GM03348 (cell line): ENCODE measurements at regions not wholly inside any gene's neighbourhood (a gene's known extent, or its start where the extent isn't known, plus 50 kb on each side); places are given as distances from the start of the nearest gene placed in this dataset.

Experiments used
- DNase-seq: peaks from one replicate; pipeline ENCODE4 v3.0.0; 2012; ENCODE audit warnings: low spot score

DNA sequence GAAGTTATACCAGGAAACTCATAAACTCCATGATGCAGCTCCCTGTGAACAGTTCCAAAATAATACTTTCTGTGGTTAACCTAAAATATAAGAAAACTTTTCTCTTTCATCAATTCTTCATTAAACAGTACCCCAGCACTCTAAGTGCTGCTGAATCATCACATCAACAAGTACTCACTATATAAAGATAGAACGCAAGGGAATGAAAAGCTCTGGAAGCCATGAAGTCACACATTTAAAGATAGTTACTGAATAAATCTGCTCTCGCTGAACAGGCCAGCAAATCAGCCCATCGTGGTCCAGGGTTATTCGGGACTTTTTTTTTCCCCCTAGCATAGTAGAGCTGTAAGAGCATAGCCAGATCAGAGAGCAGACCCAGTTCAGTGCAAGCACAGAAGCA lies 254.3 kb downstream of the IPMK start:
- no peak for DNase-seq

DNA sequence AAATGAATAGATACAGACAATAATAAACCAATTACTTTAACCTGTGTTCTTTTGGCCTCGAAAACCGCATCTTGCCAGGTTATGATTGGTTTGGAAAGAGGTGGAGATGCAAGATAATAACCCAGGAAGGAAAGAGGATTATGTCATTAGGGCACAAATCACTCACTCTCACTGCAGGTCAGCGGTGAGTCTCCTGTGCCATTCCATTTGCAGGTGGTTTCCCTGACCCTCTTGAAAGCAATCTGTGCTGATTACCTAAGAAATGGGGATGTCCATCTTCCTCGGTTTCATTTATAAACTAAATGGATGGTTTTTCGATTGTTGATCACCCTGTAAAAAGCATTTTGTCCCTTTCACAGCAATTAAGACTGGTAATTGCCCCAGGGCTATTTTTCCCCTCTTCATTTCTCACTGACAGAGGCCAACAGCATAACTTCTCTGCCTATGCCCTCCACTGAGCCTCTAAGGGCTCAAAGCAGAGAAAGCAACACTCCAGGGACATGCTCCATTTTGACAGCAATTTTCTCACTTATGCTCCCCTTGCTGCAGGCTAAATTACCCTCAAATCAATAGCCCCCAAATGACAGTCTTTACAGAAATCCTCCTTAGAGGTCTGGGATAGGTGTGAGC lies 257.5 kb downstream of the IPMK start:
- no peak for DNase-seq

DNA sequence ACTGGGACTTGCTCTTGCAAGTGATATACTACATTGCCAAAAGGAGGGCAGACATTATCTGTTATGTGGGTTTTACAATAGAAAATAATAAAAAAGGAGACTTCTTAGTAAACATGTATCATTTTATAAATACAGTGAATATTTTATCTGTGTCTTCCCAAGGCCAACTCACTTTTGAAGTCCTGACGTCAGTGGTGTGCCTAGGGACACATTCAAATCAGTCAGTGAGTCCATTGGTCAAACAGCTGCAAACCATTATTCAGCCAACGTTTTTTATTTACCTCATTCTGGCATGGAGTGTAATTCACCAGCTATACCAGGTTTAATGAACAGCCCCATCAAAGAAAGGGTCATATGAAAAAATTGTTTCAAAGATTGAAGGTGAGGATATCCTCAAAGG lies 263.7 kb downstream of the IPMK start:
- DNase-seq = no peak

DNA sequence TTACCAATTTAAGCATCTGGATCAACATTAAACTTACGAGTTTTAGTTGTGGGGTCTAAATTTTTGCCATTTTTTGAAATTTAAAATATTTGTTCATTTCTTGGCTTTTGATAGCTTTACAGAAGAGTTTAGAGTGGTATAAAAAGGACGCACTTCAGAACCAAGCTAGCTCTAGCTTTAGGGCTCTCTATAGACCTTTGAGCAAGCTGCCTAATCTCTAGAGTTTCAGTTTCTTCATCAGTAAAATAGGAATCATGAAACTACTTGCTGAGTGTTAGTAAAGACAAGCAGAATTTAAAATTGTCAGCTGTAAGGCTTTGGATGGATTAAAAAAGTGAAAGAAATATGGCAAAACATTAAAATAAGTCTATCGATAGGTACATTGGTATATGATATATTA lies 266.5 kb downstream of the IPMK start:
- DNase-seq = no peak

DNA sequence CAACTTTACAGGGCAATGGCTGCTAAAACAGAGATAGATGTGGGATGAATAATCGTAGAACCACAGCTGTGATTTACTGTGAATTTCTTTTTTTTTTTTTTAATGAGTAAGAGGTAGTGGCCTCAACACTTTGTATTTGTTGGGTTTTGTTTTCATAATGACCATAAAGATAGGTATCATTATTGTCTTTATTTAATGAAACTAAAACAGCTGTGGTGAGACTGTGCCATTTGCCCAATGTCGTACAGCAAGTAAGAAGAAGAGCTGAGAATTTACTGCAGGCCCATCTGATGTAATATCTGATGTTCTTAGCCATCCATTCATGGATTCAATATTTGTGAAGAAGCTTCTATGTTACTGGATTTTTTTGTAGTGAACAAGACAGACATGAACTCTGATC lies 271.2 kb downstream of the IPMK start:
- no peak for DNase-seq

DNA sequence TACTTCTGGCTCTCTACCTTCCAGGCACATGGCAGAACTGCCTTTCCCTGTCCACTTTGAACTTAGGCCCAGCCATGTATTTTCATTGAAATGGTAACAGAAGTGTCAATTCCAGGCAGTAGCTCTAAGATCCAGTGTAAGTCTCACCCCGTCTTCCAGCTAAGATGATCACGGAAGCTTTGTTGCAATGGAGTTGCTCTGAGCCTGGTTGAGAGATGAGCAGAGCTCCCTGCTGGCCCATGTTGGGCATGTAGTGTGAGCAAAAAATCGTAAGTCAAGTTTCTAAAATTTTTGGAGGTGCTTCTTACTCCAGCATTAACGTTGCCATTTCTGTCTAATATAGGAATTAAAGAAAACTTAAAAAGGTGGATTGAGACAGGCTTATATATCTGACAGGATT lies 274.4 kb downstream of the IPMK start:
- DNase-seq = no peak

DNA sequence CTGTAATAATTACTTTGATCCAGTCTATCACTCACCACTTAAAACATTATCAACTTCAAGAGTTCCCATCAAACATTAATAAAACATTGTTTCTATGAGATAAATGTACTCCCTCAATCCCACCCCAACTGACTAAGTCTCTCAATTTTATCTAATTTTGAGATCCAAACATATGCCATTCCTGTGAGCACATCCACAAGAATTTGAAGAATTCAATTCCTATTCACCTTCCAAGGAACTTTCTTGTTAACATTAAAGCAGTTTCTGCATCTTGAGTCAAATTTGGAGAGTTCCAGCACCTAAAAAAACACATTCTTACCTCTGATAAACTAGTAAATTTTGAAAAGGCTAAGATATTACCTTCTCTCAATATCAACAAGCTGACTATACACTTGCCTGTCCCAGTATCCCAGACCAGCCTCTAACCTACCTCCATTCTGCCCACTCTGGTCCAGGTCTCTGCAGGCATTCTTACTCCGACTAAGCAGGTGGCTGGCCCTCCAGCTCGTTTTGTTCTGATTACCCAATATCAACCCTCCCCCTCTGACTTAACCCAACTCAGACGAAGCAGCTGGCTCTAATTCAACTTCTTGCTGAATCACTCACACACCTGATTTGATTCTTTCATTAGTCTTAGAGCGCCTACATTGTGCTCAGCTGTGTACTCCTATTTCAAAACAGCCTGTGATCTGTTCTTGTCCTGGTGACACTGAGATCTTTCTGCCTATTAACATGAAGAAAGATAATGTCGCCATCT lies 275.2 kb downstream of the IPMK start:
- peak; percentile 7 for DNase-seq

DNA sequence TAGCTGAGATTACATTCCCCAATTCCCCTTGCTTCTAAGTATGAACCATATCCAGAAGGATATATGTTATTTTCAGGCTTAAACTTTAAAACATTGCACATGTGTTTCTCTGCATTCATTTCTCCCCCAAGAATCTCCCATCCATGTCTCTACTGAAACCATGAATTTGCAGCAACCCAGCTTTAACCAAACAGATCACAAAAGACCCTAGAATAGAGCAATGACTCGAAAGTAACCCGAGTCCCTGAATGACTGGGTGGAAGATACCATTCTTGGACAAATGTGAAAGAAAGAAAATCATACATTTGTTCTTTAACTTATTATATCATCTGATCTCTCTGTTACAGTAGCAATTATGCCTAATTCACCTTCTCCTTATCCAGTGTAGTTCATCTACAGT lies 278.7 kb downstream of the IPMK start:
- DNase-seq = no peak

DNA sequence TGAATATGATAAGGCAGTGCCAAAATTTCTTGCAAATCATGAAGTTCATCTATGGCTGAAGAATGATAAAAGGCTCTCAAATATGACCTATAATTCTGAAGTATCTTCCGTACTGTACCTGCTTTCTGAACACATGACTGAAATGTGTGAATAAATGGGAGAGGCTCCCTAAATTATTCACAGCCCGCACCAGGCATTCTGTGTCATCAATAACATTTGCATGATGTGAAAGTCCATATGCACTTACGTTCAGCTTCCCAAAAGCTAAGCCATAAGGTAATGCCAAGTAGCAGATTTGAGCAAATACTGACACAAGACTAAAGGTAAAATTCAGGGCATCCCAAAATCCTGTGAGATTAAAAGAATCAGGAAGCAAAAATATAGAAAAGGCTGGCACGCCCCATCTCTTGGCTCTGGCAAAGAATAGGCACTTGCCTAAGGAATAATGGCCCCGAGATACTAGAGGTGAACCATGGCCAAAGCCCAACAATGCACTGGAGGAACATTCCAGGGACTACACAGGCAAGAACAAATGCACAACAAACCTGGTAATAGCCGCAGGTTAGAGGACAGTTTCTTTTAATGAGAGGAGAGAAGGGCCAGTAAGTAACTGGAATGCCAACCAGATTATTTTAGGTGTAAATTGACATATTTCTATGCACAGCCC lies 280.5 kb downstream of the IPMK start:
- no peak for DNase-seq

DNA sequence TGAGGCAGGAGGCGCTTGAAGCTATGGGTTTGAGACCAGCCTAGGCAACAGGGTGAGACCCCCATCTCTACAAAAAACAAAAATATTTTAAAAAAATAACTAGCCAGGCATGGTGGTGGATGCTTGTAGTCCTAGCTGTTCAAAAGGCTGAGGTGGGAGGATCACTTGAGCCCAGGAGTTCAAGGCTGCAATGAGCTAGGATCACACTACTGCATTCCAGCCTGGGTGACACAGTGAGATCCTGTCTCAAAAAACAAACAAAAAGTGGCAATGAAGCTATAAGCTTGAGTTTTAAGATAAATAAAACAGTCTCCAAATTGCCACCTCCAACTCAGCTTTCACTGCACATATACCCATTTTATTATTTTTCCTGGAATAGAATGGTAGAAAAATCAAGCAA lies 281.3 kb downstream of the IPMK start:
- DNase-seq = no peak

DNA sequence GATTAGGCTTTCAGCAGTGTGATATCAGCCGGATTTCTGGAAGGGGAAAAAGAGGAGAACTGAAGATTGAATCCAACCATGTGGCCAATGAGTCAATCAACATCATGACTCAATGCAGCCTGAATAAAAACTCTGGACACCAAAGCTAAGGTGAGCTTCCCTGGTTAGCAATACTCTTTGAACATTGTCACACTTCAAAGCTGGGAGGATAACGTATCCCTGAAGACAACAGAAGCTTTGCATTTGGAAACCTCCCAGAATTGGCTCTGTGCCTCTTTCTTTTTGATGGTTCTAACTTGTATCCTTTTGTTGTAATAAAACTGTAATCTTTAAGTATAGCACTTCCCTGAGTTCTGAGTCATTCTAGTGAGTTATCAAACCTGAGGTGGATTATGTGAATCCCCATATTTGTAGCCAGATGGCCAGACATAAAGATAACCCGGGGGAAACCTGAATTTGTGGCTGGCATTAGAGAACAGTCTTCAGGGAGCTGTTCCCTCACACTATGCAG lies 284.4 kb downstream of the IPMK start:
- DNase-seq = no peak

DNA sequence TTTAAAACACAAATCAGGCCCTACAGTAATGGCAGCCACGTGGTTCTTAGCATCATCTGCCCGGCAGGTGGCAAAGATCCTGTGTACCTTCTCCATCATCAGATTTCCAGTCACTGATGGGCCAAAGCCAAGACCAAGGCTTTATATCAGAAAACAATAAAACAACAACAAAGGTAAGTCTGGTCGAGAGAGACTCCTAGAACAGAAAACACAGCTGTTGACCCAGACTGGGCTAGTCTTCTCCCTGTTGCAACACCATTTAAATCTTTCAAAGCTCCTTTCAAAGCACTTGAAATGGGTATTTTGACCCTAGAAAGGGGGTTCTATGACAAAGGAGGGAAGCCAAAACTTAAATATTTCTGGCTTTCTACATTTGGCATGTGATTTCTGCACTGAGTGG lies 285.6 kb downstream of the IPMK start:
- no peak for DNase-seq

DNA sequence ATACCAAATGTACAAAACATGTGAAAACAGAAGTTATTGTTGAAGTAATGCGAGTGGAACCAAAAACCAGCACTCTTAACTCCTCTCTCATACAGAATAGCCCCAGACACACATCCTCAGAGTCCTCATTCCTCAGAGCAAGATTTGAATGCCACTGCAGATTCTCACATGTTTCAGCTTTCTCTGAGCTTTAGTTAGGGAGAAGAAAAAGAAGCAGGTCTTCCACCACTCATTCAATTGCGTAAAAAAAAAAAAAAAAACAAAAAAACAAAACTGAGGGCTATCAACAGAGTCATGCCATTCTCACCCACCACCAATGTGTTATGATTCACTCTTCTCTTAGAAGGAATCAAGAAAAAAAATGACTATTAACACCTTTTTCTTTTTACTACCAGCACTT lies 287.7 kb downstream of the IPMK start:
- DNase-seq = no peak

DNA sequence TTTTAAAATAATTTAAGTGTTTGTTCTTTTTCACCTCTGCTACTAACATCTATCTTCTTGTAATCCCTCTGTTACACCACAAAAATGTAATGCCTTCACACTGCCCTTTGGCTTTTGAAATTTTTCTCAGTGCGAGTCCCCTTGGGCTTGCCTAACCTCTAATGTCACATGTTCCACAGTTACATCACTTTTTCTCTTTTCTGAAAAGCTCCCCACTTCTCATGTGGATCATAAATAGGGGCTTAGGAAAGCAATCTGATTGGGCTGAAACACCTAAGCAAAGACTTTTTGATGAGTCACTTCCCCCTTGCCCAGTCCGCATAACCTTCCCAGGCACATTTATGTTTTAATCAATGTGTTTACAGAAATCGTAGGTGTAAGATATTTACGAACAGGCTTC lies 288.2 kb downstream of the IPMK start:
- no peak for DNase-seq

DNA sequence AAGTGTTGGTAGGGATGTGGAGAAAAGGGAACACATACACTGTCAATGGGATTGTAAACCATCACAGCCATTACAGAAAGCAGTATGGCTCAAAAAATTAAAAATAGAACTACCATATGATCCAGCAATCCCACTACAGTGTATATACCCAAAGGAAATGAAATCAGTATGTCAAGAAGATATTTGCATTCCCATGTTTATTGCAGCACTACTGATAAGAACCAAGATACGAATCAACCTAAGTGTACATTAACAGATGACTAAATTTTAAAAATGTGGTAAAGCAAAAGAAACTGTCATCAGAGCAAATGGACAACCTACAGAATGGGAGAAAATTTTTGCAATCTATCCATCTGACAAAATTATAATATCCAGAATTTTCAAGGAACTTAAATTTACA lies 290.4 kb downstream of the IPMK start:
- DNase-seq = no peak

DNA sequence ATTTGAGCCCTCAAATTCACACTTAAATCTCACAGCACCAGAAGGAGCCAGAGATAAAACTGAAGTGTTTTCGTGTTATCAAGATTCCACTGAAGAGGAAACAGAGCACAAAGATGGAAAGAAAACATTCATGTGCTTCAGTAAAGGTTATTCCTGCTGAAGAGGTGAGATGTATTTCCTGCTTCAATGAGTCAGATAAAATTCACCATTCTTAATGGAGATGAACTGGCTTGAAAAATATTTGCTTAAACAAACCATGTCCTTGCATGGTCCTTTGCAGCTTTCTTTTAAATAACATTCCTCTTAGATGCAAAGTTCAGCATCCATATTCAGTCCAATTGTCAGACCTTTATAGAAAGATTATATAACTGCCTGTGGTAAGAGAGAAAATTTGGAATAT lies 294.2 kb downstream of the IPMK start:
- no peak for DNase-seq

DNA sequence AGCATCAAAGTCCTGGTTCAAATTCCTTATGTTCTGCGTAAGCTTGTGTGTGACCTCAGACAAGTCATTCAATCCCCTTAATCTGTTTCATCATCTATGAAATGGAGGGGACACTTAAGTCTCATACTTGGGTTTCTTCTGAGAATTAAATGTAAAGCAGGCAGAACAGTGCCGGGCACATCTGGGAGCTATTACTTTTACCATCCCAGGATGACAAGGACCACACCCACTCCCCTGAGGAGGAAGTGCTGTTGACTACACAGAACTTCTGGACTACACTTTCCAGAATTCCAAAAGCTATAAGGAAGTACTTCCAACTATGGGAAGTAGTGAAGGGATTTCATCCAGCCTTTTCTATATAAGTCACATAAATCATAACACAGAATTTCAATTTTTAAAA lies 294.9 kb downstream of the IPMK start:
- DNase-seq = no peak

DNA sequence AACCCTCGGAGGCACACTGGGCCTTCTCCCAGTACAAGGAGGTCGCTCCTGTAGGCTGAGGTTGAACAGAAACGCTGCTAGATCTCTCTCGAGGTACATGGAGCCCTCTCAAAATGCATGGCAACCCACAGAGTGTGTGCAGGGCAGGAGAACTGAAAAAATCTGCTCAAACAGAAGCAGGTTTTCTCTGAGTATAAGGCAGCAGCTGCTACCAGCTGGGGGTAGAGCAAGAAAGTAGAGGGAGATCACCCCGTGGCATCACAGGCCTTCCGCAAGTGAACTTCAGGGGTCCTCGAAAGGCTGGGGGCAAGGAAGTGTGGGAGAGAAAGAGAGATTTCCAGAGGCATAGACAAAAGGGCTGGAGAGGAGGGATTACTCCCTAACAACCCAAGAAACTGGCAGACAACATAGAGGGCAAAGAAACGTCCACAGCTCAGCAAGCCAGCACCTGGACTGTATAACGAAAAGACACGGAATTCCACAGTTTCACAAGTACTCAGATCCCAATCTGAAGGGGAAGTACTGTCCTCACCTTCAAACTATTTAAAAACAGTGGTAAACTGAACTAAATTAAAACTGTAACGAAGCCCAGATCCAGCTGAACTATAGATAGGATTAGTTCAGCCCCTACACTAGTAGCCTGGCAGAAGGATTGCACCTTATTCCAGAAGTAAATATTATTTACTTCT lies 299.2 kb downstream of the IPMK start:
- no peak for DNase-seq

DNA sequence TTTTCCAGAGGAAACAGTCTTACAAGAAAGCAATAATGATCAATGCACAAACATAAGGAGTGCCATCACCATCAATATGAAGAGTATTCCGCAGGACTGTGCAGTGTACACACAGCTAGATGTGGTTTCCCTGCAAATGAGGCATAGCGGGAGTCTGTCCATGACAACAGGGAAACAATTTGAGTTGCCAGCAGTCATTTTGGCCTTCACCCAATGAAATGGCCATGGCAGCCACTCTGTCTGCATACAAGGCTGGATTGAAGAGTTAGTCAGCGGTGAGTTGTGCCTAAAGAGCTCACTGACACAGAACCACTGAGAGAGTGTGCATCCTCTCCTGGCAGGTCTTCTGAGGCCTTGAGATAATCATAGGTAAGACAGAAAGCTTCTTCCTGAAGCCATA lies 303.3 kb downstream of the IPMK start:
- peak; percentile 5 for DNase-seq

DNA sequence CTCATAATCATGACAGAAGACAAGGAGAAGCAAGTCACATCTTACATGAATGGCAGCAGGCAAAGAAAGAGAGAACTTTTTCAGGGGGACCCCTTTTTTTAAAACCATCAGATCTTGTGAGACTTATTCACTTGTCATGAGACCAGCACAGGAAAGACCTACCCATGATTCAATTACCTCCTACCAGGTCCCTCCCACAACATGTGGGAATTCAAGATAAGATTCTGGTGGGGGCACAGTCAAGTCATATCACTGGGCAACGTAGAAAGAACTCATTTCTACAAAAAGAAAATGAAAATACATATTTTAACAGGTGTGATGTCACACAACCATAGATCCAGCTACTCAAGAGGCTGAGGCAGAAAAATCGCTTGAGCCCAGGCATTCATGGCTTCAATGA lies 304.1 kb downstream of the IPMK start:
- DNase-seq = no peak

DNA sequence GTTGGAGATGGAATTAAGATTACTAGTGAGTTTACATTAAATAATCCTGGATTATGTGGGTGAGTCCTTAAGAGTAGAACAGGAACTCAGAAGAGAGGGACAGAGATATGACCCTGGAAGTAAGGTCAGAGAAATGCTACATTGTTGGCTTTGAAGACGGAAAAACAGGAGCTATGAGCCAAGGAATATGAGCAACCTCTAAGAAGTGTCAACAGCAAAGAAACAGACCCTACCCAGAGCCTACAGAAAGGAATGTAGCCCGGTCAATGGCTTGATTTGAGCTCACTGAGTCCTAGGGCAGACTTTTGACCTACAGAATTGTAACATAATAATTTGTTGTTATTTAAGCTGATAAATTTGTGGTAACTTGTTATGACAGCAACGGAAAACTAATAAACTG lies 304.9 kb downstream of the IPMK start:
- no peak for DNase-seq

DNA sequence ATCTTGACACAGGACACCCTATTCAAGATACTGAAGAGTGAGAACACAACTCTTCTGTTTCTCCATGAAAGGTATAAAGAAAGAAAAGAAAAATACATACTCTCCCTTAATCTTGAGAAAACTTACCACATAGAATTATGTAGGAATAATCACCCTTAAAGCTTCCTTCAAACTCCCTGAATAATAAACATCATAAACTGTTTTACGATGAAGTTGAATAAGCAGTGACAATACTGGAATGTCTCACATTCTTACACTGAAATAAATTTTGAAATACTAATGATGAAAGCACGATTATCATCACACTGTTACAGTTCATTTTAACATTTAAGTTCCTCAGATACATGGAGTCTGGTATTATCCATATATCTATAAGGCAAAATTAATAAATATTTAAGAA lies 306.2 kb downstream of the IPMK start:
- no peak for DNase-seq

DNA sequence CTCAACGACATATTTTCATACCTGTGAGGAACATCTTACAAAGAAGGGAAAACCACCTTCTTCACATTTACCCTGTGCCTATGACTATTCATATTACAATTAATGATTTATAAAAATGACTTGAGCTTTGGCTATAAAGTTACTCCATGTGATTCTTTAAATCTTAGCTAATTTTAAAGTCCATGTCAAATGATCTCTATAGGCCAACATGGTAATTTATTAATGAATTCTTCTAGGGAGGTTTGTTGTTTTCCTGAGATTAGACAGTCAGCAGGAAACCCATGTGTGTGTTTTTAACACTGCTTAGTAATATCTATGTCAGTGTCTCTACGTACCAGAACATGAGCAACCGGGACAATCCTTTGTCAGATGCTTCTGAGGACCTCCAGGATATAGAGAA lies 307.3 kb downstream of the IPMK start:
- no peak for DNase-seq
